Breast epithelium (tissue), 3 donors: ENCODE measurements at regions not wholly inside any gene's neighbourhood (a gene's known extent, or its start where the extent isn't known, plus 50 kb on each side); places are given as distances from the start of the nearest gene placed in this dataset.

ENCODE experiments used
- CTCF ChIP-seq, 3 donors: fragments of 450-650 bp; IDR thresholded peaks; one replicate each; pipeline ENCODE4 v1.5.1; 2016 to 2017; ENCODE audit warnings: antibody characterized with exemption in 3 of 3, mild to moderate bottlenecking in 3 of 3, moderate library complexity in 3 of 3
- POLR2AphosphoS5 ChIP-seq, 3 donors: sonication (generic); formaldehyde crosslinking; IDR thresholded peaks; one replicate each; pipeline ENCODE4 v1.6.1; 2017; ENCODE audit warnings: antibody characterized with exemption in 3 of 3

- TF ChIP-seq CTCF (IDR thresholded peaks at IDR 0.05), result no peak
- TF ChIP-seq POLR2AphosphoS5 (IDR thresholded peaks at IDR 0.05), result no peak
Measured at GRCh38 chr16:79912592-79913310, 312.2 kb upstream of the MAF start.
